Neutrophil (primary cell): ENCODE measurements at regions not wholly inside any gene's neighbourhood (a gene's known extent, or its start where the extent isn't known, plus 50 kb on each side); places are given as distances from the start of the nearest gene placed in this dataset.
"Not testable (repeated sequence)": the region's sequence is repeated elsewhere in the genome, so short reads cannot be mapped to it uniquely, and the experiment has no call there.

ENCODE experiments used
- H3K27ac ChIP-seq: fragments of 200-600 bp; sonication (generic); 2 replicates; pipeline ENCODE4 v1.5.1; 2016; ENCODE audit warnings: mild to moderate bottlenecking, moderate library complexity
- H3K27me3 ChIP-seq: fragments of 200-600 bp; sonication (generic); 2 replicates; pipeline ENCODE4 v1.6.0; 2016; ENCODE audit warnings: mild to moderate bottlenecking
- H3K36me3 ChIP-seq: fragments of 200-600 bp; sonication (generic); 2 replicates; pipeline ENCODE4 v1.5.1; 2017
- H3K4me1 ChIP-seq, 2 experiments: fragments of 200-600 bp in 1 of 2; sonication (generic) in 1 of 2; 1 replicate in 1 of 2; 2 replicates in 1 of 2; pipeline versions ENCODE4 v1.5.1 to v1.6.1; 2013 to 2016; ENCODE audit warnings: low read depth in 1 of 2, low read length in 1 of 2, mild to moderate bottlenecking in 1 of 2, moderate library complexity in 1 of 2; ENCODE audit not compliant: control insufficient read depth in 1 of 2, insufficient read depth in 1 of 2
- H3K4me3 ChIP-seq, 2 experiments: fragments of 200-600 bp in 1 of 2; sonication (generic) in 1 of 2; 1 replicate in 1 of 2; 2 replicates in 1 of 2; pipeline ENCODE4 v1.5.1; 2013 to 2016; ENCODE audit warnings: low read depth in 1 of 2, low read length in 1 of 2, mild to moderate bottlenecking in 1 of 2, moderate library complexity in 1 of 2
- H3K9me3 ChIP-seq: fragments of 200-600 bp; sonication (generic); 2 replicates; pipeline ENCODE4 v1.5.1; 2016
- TF ChIP-seq, protein P1 (sequence below): fragments of 200-600 bp; sonication (generic); IDR thresholded peaks from 2 replicates; pipeline ENCODE4 v1.5.1; 2016; ENCODE audit warnings: antibody characterized with exemption

DNA sequence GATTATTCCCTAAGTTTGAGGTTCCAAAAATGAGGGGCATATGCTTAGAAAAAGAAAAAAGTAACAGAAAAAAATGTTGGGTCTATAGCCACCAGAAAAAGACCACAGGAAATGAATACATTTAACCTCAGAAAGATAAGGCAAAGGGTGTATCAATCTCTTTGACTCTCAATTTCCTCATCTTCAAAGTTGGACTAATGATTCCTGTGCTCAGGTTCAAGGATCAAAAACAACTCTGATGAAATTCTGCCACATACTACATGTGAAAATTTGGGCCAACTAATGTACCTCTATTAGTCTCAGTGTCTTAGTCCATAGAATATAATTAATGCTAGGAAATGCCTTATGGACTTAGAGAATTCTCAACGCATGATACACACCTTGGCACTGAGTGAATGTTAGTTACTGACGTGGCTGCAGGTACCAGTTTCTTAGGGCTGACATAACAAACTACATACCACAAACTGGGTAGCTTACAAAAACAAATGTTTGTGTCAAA lies 257.7 kb downstream of the ANKRD50 start:
- Histone ChIP-seq H3K4me1 (no peaks in the 10 kb centered on the region), H3K27ac (no peak overlapping the region), H3K9me3 (no peaks in the 10 kb centered on the region), H3K36me3 (no peaks in the 10 kb centered on the region), H3K4me3 (no peak overlapping the region), H3K27me3 (no peaks in the 10 kb centered on the region)
- TF ChIP-seq, protein P1, sequence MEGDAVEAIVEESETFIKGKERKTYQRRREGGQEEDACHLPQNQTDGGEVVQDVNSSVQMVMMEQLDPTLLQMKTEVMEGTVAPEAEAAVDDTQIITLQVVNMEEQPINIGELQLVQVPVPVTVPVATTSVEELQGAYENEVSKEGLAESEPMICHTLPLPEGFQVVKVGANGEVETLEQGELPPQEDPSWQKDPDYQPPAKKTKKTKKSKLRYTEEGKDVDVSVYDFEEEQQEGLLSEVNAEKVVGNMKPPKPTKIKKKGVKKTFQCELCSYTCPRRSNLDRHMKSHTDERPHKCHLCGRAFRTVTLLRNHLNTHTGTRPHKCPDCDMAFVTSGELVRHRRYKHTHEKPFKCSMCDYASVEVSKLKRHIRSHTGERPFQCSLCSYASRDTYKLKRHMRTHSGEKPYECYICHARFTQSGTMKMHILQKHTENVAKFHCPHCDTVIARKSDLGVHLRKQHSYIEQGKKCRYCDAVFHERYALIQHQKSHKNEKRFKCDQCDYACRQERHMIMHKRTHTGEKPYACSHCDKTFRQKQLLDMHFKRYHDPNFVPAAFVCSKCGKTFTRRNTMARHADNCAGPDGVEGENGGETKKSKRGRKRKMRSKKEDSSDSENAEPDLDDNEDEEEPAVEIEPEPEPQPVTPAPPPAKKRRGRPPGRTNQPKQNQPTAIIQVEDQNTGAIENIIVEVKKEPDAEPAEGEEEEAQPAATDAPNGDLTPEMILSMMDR = no peak

DNA sequence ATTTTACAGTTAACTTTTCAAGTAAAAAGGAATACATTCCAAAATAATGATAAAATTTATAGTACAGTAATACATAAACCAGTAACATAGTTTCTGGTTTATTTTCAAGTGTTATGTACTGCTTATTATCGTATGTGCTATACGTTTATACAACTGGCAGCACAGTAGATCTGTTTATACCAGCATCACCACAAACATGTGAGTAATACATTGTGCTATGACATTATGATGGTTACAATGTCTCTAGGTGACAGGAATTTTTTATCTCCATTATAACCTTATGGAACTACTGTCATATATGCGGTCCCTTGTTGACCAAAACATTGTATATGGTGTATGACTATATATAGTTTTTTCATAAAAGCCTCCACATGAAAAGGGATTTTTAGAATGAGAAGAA lies 256.9 kb downstream of the ANKRD50 start:
- Histone ChIP-seq H3K9me3 (no peaks in the 10 kb centered on the region), H3K4me3 (no peak overlapping the region), H3K27ac (no peak overlapping the region), H3K36me3 (no peaks in the 10 kb centered on the region), H3K27me3 (no peaks in the 10 kb centered on the region), H3K4me1 (no peaks in the 10 kb centered on the region)
- TF ChIP-seq, protein P1 = no peak

DNA sequence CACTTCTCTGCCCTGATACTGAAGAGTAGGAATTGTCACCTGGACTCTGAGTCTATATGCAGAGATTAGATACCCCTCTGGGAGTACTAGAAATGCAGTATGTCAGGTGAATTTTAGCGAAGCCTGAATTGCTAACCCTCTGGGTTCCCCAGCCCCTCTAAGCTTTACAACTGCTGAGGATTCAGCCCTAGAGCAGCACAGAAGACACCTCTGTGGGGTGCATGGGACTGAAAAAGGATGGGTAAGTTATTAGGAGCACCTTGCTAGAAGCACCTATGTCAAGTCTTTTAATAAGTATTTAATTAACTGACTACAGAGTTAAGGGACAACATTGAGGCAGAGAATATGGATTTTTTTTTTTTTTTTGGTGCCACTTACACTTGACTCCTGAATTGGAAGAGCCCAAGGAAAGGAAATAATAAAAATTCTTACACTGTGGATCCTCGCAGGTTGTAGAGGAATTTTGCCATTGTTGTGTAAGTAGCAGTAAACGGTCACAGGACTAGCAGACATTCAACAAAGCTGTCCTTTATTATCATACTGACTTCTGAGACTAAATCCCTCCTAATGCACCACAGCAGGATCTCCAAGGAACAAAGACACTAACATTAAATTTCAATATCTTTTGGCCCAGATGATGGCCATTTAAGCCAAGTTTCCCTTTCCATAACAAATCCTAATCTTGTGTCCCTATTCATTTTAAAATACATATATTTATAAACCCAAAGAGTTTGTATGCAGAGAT lies 253.2 kb downstream of the ANKRD50 start:
- TF ChIP-seq, protein P1 = no peak
- no peak overlapping the region for H3K27ac ChIP-seq
- H3K4me1 ChIP-seq = no peaks in the 10 kb centered on the region
- H3K4me3 ChIP-seq = no peak overlapping the region
- H3K27me3 ChIP-seq = no peaks in the 10 kb centered on the region
- no peaks in the 10 kb centered on the region for H3K9me3 ChIP-seq
- H3K36me3 ChIP-seq = no peaks in the 10 kb centered on the region

DNA sequence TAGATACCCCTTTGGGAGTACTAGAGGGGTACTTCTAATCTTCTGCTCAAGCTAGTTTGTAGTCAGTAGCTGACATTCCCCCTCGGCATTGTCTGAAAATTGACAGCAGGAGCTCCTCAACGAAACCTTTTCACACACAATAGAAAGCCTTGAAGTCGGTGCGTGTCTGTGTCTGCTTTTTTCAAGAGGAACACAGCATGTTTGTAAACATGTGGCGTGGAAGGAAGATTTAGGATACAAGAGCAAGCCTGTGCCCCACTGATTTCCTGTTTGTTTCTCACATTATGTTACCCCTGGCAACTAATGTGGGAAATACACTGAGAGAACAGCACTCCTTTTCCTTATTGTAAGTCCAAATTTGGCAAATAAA lies 252.6 kb downstream of the ANKRD50 start:
- Histone ChIP-seq H3K4me3 (no peak overlapping the region), H3K36me3 (no peaks in the 10 kb centered on the region), H3K27me3 (no peaks in the 10 kb centered on the region), H3K27ac (no peak overlapping the region), H3K4me1 (no peaks in the 10 kb centered on the region), H3K9me3 (no peaks in the 10 kb centered on the region)
- TF ChIP-seq, protein P1 = no peak

DNA sequence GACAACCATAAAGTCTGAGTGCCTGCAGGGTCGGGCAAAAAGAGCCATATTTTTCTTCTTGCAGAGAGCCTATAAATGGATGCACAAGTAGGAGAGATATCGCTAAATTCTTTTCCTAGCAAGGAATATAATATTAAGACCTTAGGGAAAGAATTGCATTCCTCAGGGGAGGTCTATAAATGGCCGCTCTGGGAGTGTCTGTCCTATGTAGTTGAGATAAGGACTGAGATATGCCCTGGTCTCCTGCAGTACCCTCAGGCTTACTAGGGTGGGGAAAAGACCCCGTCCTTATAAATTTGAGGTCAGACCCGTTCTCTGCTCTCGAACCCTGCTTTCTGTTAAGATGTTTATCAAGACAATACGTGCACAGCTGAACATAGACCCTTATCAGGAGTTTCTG lies 250.9 kb downstream of the ANKRD50 start:
- not testable (repeated sequence) for H3K27ac ChIP-seq, H3K27me3 ChIP-seq, H3K9me3 ChIP-seq, H3K4me1 ChIP-seq, H3K36me3 ChIP-seq, H3K4me3 ChIP-seq

DNA sequence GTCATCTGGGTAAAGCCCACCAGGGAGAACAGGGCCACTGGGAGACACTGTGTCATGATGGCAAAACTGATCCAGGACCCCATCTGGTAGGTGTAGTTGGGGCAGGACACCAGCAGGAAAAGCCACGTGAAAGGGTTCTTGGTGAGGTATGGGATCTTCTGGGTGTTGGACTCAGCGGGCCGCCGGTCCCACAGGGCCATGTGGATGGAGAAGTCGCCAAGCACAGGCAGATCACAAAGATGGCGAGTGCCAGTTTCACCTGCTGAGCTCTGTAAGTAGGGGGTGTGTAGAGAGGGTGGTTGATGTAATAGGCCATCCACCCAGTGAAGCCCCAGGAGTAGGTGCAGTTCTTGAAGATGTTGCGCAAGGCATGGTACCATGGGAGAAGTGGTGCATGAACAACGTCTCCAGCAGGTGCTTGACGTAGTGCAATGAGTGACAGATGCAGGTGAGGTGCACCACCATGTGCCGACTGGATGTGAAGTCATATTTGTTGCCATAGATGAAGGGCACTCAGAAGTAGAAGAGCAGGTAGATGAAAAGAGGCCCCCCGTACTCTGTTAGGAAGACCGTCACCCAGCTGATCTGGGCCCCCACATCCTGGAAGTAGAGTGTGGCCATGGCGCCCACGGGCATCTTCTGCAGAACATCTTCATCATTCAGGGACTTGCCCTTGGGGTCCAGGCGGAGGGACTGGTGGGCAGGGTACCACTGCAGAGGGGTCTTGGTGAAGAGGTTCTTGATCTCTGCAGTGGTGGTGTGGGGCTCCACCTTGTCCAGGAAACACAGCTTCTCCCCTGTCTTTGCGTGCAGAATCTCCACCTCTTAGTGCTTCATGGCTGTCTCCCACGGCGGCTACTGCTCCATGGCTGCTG lies 249.3 kb downstream of the ANKRD50 start:
- no peaks in the 10 kb centered on the region for H3K27me3 ChIP-seq
- TF ChIP-seq, protein P1 = no peak
- no peak overlapping the region for H3K27ac ChIP-seq

More for the DNA sequence above, 249.3 kb downstream of the ANKRD50 start:
- no peaks in the 10 kb centered on the region for H3K9me3 ChIP-seq
- H3K4me1 ChIP-seq = no peaks in the 10 kb centered on the region
- H3K36me3 ChIP-seq = no peaks in the 10 kb centered on the region
- H3K4me3 ChIP-seq = no peak overlapping the region
